Glutamatergic neuron (in vitro differentiated cells): ENCODE measurements at regions not wholly inside any gene's neighbourhood (a gene's known extent, or its start where the extent isn't known, plus 50 kb on each side); places are given as distances from the start of the nearest gene placed in this dataset.

Experiments used
- DNase-seq: peaks from one replicate; pipeline ENCODE4 v3.0.0; 2022
- H3K27ac Mint-ChIP-seq: one replicate; pipeline ENCODE4 v1.8.0; 2020; ENCODE audit warnings: mild to moderate bottlenecking, mixed read lengths, inconsistent platforms; ENCODE audit not compliant: unreplicated experiment
- H3K27me3 Mint-ChIP-seq: one replicate; pipeline ENCODE4 v1.8.0; 2020; ENCODE audit warnings: mild to moderate bottlenecking, moderate library complexity, mixed read lengths, inconsistent platforms; ENCODE audit not compliant: unreplicated experiment
- H3K36me3 Mint-ChIP-seq: one replicate; pipeline ENCODE4 v1.8.0; 2020; ENCODE audit warnings: mild to moderate bottlenecking, mixed read lengths, inconsistent platforms; ENCODE audit not compliant: unreplicated experiment
- H3K4me1 Mint-ChIP-seq: one replicate; pipeline ENCODE4 v1.8.0; 2020; ENCODE audit warnings: mild to moderate bottlenecking, low read depth, mixed read lengths, inconsistent platforms; ENCODE audit not compliant: unreplicated experiment
- H3K4me3 Mint-ChIP-seq: one replicate; pipeline ENCODE4 v1.8.0; 2020; ENCODE audit warnings: mild to moderate bottlenecking, mixed read lengths, inconsistent platforms; ENCODE audit not compliant: unreplicated experiment
- H3K9me3 Mint-ChIP-seq: one replicate; pipeline ENCODE4 v1.8.0; 2020; ENCODE audit warnings: mild to moderate bottlenecking, moderate library complexity, mixed read lengths, inconsistent platforms; ENCODE audit not compliant: unreplicated experiment
- CTCF ChIP-seq: fragments of 200-600 bp; sonication (generic); IDR thresholded peaks from one replicate; pipeline ENCODE4 v1.5.0; 2021; ENCODE audit not compliant: partially characterized antibody, unreplicated experiment

- Mint-ChIP-seq H3K36me3 (peaks cover 11% of the 10 kb centered on the region), H3K27ac (no peak overlapping the region), H3K4me3 (no peak overlapping the region), H3K4me1 (no peaks in the 10 kb centered on the region), H3K9me3 (peaks cover 2% of the 10 kb centered on the region), H3K27me3 (no peaks in the 10 kb centered on the region)
- no peak for DNase-seq
- no peak for TF ChIP-seq CTCF
Observed at GRCh38 chr6:105892577-105893262, 193.4 kb upstream of the PRDM1 start.

GRCh38 chr6:105890521-105891244, 195.5 kb upstream of the PRDM1 start:
- H3K9me3 Mint-ChIP-seq = peaks cover 2% of the 10 kb centered on the region
- no peak overlapping the region for H3K27ac Mint-ChIP-seq
- H3K4me3 Mint-ChIP-seq = no peak overlapping the region

DNA sequence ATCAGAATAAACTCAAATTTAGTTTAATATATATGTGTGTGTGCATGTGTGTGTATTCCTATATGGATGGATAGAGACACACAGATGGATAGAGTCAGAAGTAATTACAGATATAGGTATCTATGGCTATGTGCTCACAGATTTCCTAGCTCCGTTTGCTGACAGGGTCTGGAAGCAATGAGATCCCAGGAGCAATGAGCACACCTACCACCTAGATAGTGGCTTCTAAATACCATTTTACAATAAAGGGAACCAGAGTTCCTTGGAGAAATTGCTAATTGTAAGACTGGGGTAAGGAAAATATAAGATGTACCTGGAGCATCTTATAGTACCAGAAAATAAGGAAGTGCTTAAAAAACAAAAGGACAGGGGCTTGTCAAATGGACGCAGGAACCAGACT, 196.2 kb upstream of the PRDM1 start:
- no peak for TF ChIP-seq CTCF
- no peak overlapping the region for H3K27ac Mint-ChIP-seq
- no peak overlapping the region for H3K4me3 Mint-ChIP-seq
- peaks cover 2% of the 10 kb centered on the region for H3K9me3 Mint-ChIP-seq
- H3K36me3 Mint-ChIP-seq = peaks cover 11% of the 10 kb centered on the region
- peaks cover 7% of the 10 kb centered on the region for H3K4me1 Mint-ChIP-seq
- DNase-seq = no peak
- H3K27me3 Mint-ChIP-seq = no peaks in the 10 kb centered on the region

More at GRCh38 chr6:105890521-105891244, 195.5 kb upstream of the PRDM1 start:
- Mint-ChIP-seq H3K36me3 (peaks cover 11% of the 10 kb centered on the region), H3K4me1 (peaks cover 7% of the 10 kb centered on the region), H3K27me3 (no peaks in the 10 kb centered on the region)
- TF ChIP-seq CTCF = no peak
- DNase-seq = no peak

DNA sequence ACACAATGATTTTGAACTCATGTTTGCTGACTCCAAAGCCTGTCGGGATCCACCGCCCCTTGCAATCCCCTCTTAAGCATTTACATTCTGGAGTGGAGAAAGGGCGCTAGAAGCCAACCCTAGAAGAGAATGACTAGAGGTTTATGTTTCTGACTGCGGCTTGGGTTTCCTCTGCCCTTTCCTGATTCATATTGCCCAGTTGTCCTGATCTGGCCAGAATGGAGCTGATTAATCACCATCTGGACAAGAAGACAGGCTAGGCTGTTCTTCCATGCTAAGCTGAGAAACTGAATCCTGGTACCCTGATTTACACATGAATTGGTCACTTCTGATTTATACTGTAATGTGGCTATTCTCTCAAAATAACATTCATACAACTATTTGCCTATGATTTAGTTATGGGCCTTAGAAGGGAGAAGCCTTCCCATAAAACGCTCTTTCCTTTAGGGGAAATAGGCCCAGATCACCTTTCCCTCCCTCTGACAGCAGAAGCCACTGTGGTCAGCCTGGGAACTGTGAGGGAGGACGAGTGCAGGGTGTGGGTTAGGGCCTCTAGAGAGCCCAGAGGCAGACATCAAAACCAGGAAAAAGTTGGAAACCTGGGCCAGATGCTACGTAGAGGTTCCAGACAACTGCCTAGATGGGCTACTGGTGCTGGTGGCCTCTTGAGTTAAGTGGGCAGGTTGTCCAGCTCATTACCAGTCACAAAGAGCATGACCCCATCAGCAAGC, 199.2 kb upstream of the PRDM1 start:
- H3K36me3 Mint-ChIP-seq = peaks cover 11% of the 10 kb centered on the region
- peak overlapping the region; percentile 71 for H3K27ac Mint-ChIP-seq
- peaks cover 7% of the 10 kb centered on the region for H3K4me1 Mint-ChIP-seq
- DNase-seq = no peak
- TF ChIP-seq CTCF = no peak
- H3K27me3 Mint-ChIP-seq = no peaks in the 10 kb centered on the region
- no peak overlapping the region for H3K4me3 Mint-ChIP-seq
- peaks cover 2% of the 10 kb centered on the region for H3K9me3 Mint-ChIP-seq
